CD8-positive, alpha-beta memory T cell (primary cell): ENCODE measurements at regions not wholly inside any gene's neighbourhood (a gene's known extent, or its start where the extent isn't known, plus 50 kb on each side); places are given as distances from the start of the nearest gene placed in this dataset.

Experiments used
- CTCF ChIA-PET: fragments of 350-600 bp; sonication (Branson Sonifier 250); formaldehyde crosslinking; loops from one replicate; lab custom pipeline; 2021; ENCODE audit warnings: antibody characterized with exemption; lab: Charles Lee
- POLR2A ChIA-PET: fragments of 350-600 bp; sonication (Branson Sonifier 250); formaldehyde crosslinking; loops from one replicate; lab custom pipeline; 2021; ENCODE audit warnings: antibody characterized with exemption; lab: Charles Lee
- DNase-seq, 5 donors: peaks; one replicate each; pipeline versions ENCODE4 v3.0.0 to v3.0.0-alpha.2; 2020 to 2022; ENCODE audit warnings: mixed read lengths in 1 of 5
- H3K27ac ChIP-seq: one replicate; pipeline ENCODE4 v1.7.0; 2013; ENCODE audit warnings: low read depth, mild to moderate bottlenecking, low read length, moderate library complexity
- H3K27me3 ChIP-seq: 2 replicates; pipeline ENCODE4 v1.7.0; 2013; ENCODE audit warnings: low read length, mild to moderate bottlenecking; ENCODE audit not compliant: insufficient read depth, poor library complexity, severe bottlenecking
- H3K36me3 ChIP-seq: 2 replicates; pipeline ENCODE4 v1.7.0; 2013; ENCODE audit warnings: mild to moderate bottlenecking, low read length, moderate library complexity; ENCODE audit not compliant: insufficient read depth
- H3K4me1 ChIP-seq: 2 replicates; pipeline ENCODE4 v1.7.0; 2013; ENCODE audit warnings: mild to moderate bottlenecking, low read length, moderate library complexity; ENCODE audit not compliant: insufficient read depth
- H3K4me3 ChIP-seq: 2 replicates; pipeline ENCODE4 v1.7.0; 2013; ENCODE audit warnings: mild to moderate bottlenecking, low read length
- H3K9me3 ChIP-seq: 2 replicates; pipeline ENCODE4 v1.7.0; 2013; ENCODE audit warnings: mild to moderate bottlenecking, low read length
- H3K27ac Mint-ChIP-seq, 8 donors: one replicate each; pipeline ENCODE4 v1.8.0; 2020 to 2021; ENCODE audit warnings: mixed read lengths in 8 of 8, mild to moderate bottlenecking in 6 of 8, inconsistent platforms in 3 of 8, moderate library complexity in 3 of 8
- H3K27me3 Mint-ChIP-seq, 2 donors: one replicate each; pipeline ENCODE4 v1.8.0; 2020 to 2021; ENCODE audit warnings: mixed read lengths in 2 of 2, mild to moderate bottlenecking in 1 of 2, moderate library complexity in 1 of 2
- H3K36me3 Mint-ChIP-seq, 3 donors: one replicate each; pipeline ENCODE4 v1.8.0; 2020 to 2021; ENCODE audit warnings: mixed read lengths in 3 of 3, inconsistent platforms in 1 of 3, mild to moderate bottlenecking in 1 of 3
- H3K4me1 Mint-ChIP-seq, 3 donors: one replicate each; pipeline ENCODE4 v1.8.0; 2020 to 2021; ENCODE audit warnings: mixed read lengths in 3 of 3, inconsistent platforms in 1 of 3, mild to moderate bottlenecking in 1 of 3
- H3K4me3 Mint-ChIP-seq, 7 donors: one replicate each; pipeline ENCODE4 v1.8.0; 2020 to 2021; ENCODE audit warnings: mixed read lengths in 7 of 7, mild to moderate bottlenecking in 6 of 7, moderate library complexity in 4 of 7, inconsistent platforms in 2 of 7
- H3K9me3 Mint-ChIP-seq, 5 donors: one replicate each; pipeline ENCODE4 v1.8.0; 2020 to 2022; ENCODE audit warnings: mixed read lengths in 5 of 5, mild to moderate bottlenecking in 3 of 5, moderate library complexity in 2 of 5, inconsistent platforms in 1 of 5

DNA sequence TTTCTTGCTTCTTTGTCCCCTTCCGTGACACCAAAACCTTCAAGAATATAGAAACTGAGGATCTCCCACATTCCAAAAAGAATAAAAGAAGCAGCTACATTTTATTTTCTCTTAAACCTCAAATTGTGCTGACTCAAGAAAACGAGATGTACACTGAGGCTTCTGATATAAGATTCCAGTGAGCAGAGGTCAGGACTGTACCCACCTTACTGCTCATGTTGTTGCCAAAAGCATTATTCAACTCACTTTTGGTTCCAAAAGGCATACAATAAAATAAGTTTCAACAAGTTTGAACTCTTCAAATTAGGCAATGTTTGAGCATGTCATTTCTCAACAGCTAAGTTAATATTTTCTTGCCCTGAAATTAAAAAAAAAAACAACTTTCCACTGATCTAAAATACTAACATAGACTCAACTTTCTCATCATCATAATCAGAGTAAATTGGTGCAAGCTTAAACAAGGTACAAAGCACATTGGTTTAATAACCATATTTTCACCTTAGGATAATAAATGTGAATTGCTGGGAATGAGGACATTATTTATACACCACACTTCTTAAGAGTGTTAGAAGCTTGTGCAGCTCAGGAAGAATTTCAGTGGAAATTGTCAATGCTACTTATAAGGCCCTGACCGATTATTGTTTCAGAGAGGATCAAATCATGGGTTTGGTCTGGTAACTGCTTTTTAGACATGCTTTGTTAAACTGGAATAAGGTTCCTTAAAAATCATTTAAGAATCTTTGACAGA lies 629.0 kb upstream of the IGFBP3 start:
- Mint-ChIP-seq H3K27me3 (no peaks in the 10 kb centered on the region), H3K36me3 (no peaks in the 10 kb centered on the region), H3K27ac (no peak overlapping the region), H3K4me3 (no peak overlapping the region), H3K9me3 (peaks cover 0 to 10% (median 2%) of the 10 kb centered on the region in 5 donors), H3K4me1 (no peaks in the 10 kb centered on the region)
- Histone ChIP-seq H3K36me3 (no peaks in the 10 kb centered on the region), H3K27me3 (no peaks in the 10 kb centered on the region), H3K9me3 (no peaks in the 10 kb centered on the region), H3K27ac (no peak overlapping the region), H3K4me1 (no peaks in the 10 kb centered on the region), H3K4me3 (no peak overlapping the region)
- ChIA-PET CTCF (no interaction called here), POLR2A (no interaction called here)
- DNase-seq: no peak

- Histone ChIP-seq H3K27ac (no peak overlapping the region), H3K9me3 (no peaks in the 10 kb centered on the region), H3K27me3 (no peaks in the 10 kb centered on the region), H3K36me3 (no peaks in the 10 kb centered on the region), H3K4me3 (no peak overlapping the region), H3K4me1 (no peaks in the 10 kb centered on the region)
- Mint-ChIP-seq H3K27ac (no peak overlapping the region), H3K4me3 (no peak overlapping the region), H3K36me3 (no peaks in the 10 kb centered on the region), H3K4me1 (no peaks in the 10 kb centered on the region), H3K27me3 (no peaks in the 10 kb centered on the region), H3K9me3 (peaks cover 0 to 9% (median 2%) of the 10 kb centered on the region in 5 donors)
- POLR2A ChIA-PET: no interaction called here
- DNase-seq: no peak
- CTCF ChIA-PET: no interaction called here
These were observed 628.3 kb upstream of the IGFBP3 start for GRCh38 chr7:46549347-46549746.

GRCh38 chr7:46547044-46547443 lies 626.0 kb upstream of the IGFBP3 start:
- Mint-ChIP-seq H3K27ac (no peak overlapping the region), H3K4me1 (no peaks in the 10 kb centered on the region), H3K27me3 (peaks cover 0 to 1% of the 10 kb centered on the region in 2 donors), H3K4me3 (no peak overlapping the region), H3K36me3 (no peaks in the 10 kb centered on the region), H3K9me3 (peaks cover 0 to 8% (median 0%) of the 10 kb centered on the region in 5 donors)
- no peak overlapping the region for H3K4me3 ChIP-seq
- H3K36me3 ChIP-seq: no peaks in the 10 kb centered on the region
- CTCF ChIA-PET: no interaction called here
- H3K4me1 ChIP-seq: no peaks in the 10 kb centered on the region
- H3K27me3 ChIP-seq: no peaks in the 10 kb centered on the region
- POLR2A ChIA-PET: no interaction called here
- H3K9me3 ChIP-seq: no peaks in the 10 kb centered on the region
- no peak overlapping the region for H3K27ac ChIP-seq
- DNase-seq: no peak

DNA sequence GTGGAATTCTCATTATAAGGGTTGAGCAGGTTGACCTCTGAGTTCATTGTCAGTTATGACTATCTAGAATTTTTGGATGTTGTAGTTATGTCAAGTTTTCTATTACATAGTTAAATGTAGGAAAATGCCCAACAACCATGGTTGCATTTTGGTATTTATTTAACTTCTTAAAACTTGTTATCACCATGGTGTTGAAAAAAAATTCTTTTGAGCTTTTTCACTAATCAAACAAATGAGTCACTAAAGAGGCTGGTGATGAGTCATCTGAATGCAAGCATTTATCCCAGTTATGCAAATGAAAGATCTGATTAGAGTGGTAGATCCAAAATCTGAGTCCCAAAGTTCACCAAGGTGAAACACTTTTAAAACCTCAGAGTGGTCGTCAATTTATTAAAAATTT lies 624.7 kb upstream of the IGFBP3 start:
- Mint-ChIP-seq H3K36me3 (no peaks in the 10 kb centered on the region), H3K4me1 (no peaks in the 10 kb centered on the region), H3K27ac (no peak overlapping the region), H3K9me3 (peaks cover 0 to 8% (median 0%) of the 10 kb centered on the region in 5 donors), H3K27me3 (peaks cover 0 to 1% of the 10 kb centered on the region in 2 donors), H3K4me3 (no peak overlapping the region)
- DNase-seq: no peak
- H3K4me1 ChIP-seq: no peaks in the 10 kb centered on the region
- ChIA-PET POLR2A (no interaction called here), CTCF (no interaction called here)
- H3K27me3 ChIP-seq: no peaks in the 10 kb centered on the region
- H3K9me3 ChIP-seq: no peaks in the 10 kb centered on the region
- no peak overlapping the region for H3K4me3 ChIP-seq
- H3K36me3 ChIP-seq: no peaks in the 10 kb centered on the region
- no peak overlapping the region for H3K27ac ChIP-seq

- H3K27ac ChIP-seq: no peak overlapping the region
- H3K4me3 Mint-ChIP-seq: no peak overlapping the region
- H3K27ac Mint-ChIP-seq: no peak overlapping the region
- ChIA-PET POLR2A (no interaction called here), CTCF (no interaction called here)
- H3K36me3 Mint-ChIP-seq: no peaks in the 10 kb centered on the region
- peaks cover 0 to 1% of the 10 kb centered on the region in 2 donors for H3K27me3 Mint-ChIP-seq
- peaks cover 0 to 8% (median 2%) of the 10 kb centered on the region in 5 donors for H3K9me3 Mint-ChIP-seq
- no peaks in the 10 kb centered on the region for H3K4me1 Mint-ChIP-seq
- H3K27me3 ChIP-seq: no peaks in the 10 kb centered on the region
- no peak for DNase-seq
- no peak overlapping the region for H3K4me3 ChIP-seq
- H3K9me3 ChIP-seq: no peaks in the 10 kb centered on the region
- H3K36me3 ChIP-seq: no peaks in the 10 kb centered on the region
- no peaks in the 10 kb centered on the region for H3K4me1 ChIP-seq
These were observed 623.4 kb upstream of the IGFBP3 start for GRCh38 chr7:46544396-46545008.

GRCh38 chr7:46542076-46542475 lies 621.0 kb upstream of the IGFBP3 start:
- no peak for DNase-seq
- Histone ChIP-seq H3K27me3 (no peaks in the 10 kb centered on the region), H3K27ac (no peak overlapping the region), H3K9me3 (no peaks in the 10 kb centered on the region), H3K36me3 (no peaks in the 10 kb centered on the region), H3K4me3 (no peak overlapping the region), H3K4me1 (no peaks in the 10 kb centered on the region)
- H3K9me3 Mint-ChIP-seq: peaks cover 0 to 5% (median 3%) of the 10 kb centered on the region in 5 donors
- no peak overlapping the region for H3K27ac Mint-ChIP-seq
- ChIA-PET CTCF (no interaction called here), POLR2A (no interaction called here)
- no peaks in the 10 kb centered on the region for H3K4me1 Mint-ChIP-seq
- H3K4me3 Mint-ChIP-seq: no peak overlapping the region
- H3K36me3 Mint-ChIP-seq: no peaks in the 10 kb centered on the region
- H3K27me3 Mint-ChIP-seq: peaks cover 0 to 1% of the 10 kb centered on the region in 2 donors

- no peak overlapping the region for H3K27ac ChIP-seq
- peaks cover 0 to 1% of the 10 kb centered on the region in 2 donors for H3K27me3 Mint-ChIP-seq
- H3K4me3 Mint-ChIP-seq: no peak overlapping the region
- no peaks in the 10 kb centered on the region for H3K9me3 ChIP-seq
- ChIA-PET CTCF (no interaction called here), POLR2A (no interaction called here)
- no peaks in the 10 kb centered on the region for H3K4me1 ChIP-seq
- no peak overlapping the region for H3K4me3 ChIP-seq
- no peak overlapping the region for H3K27ac Mint-ChIP-seq
- DNase-seq: no peak
- H3K4me1 Mint-ChIP-seq: no peaks in the 10 kb centered on the region
- peaks cover 0 to 6% (median 2%) of the 10 kb centered on the region in 5 donors for H3K9me3 Mint-ChIP-seq
- H3K36me3 Mint-ChIP-seq: no peaks in the 10 kb centered on the region
- H3K36me3 ChIP-seq: no peaks in the 10 kb centered on the region
- H3K27me3 ChIP-seq: no peaks in the 10 kb centered on the region
These were observed 618.9 kb upstream of the IGFBP3 start for GRCh38 chr7:46539892-46540483.

DNA sequence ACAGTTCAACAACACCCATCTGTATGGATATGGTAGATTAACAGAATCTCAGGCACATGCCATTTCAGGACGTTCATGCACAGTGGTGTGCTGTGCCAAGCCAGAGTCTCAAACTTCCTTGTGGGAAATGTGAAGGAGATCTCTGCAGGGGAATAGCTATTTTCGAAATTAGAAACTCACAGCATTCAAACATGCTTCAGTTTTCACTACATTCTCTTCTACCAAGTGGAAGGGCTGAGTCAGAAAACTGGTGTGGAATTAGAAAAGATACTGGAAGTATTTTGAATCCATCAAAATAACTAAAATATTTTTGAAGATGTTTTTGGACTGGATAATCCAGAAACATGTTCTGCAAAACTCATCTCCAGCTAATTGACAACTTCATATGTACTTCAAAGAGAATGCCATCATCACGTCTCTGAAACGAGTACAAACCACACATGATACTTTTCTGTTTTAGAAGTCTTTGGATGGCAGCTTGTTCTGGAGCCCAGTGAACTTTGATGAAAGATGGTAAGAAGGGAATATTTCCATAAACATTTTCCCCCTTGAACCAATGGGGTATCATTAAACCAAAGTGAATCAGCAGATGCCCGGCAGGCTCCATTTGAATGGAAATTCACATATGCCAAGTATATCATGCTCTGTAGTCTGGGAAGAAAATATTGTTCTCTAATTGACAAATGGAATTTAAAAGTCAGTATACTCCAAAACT lies 616.3 kb upstream of the IGFBP3 start:
- H3K27me3 Mint-ChIP-seq: peaks cover 0 to 2% of the 10 kb centered on the region in 2 donors
- Histone ChIP-seq H3K36me3 (no peaks in the 10 kb centered on the region), H3K9me3 (no peaks in the 10 kb centered on the region), H3K4me1 (no peaks in the 10 kb centered on the region), H3K27ac (no peak overlapping the region), H3K27me3 (no peaks in the 10 kb centered on the region), H3K4me3 (no peak overlapping the region)
- no peak overlapping the region for H3K27ac Mint-ChIP-seq
- ChIA-PET POLR2A (no interaction called here), CTCF (no interaction called here)
- no peaks in the 10 kb centered on the region for H3K4me1 Mint-ChIP-seq
- H3K4me3 Mint-ChIP-seq: no peak overlapping the region
- H3K36me3 Mint-ChIP-seq: no peaks in the 10 kb centered on the region
- peaks cover 0 to 6% (median 2%) of the 10 kb centered on the region in 5 donors for H3K9me3 Mint-ChIP-seq
- DNase-seq: no peak
